Spinal cord (tissue), 9 donors: ENCODE measurements at regions not wholly inside any gene's neighbourhood (a gene's known extent, or its start where the extent isn't known, plus 50 kb on each side); places are given as distances from the start of the nearest gene placed in this dataset.
A peak's percentile ranks its signal among the peaks of the same experiment; 100 is the strongest.

Experiments
- DNase-seq, 6 donors: peaks; one replicate each; pipeline versions ENCODE4 v3.0.0 to v3.0.0-alpha.2; 2013 to 2015; ENCODE audit warnings: low spot score in 6 of 6, low read depth in 4 of 6
- H3K27ac ChIP-seq: one replicate; pipeline ENCODE4 v1.5.1; 2013; ENCODE audit warnings: low read depth, low read length, control low read depth
- H3K27me3 ChIP-seq: one replicate; pipeline ENCODE4 v1.6.1; 2013; ENCODE audit warnings: low read length; ENCODE audit not compliant: control insufficient read depth, insufficient read depth
- H3K36me3 ChIP-seq: one replicate; pipeline ENCODE4 v1.6.1; 2013; ENCODE audit warnings: low read length; ENCODE audit not compliant: control insufficient read depth, insufficient read depth
- H3K4me1 ChIP-seq: one replicate; pipeline ENCODE4 v1.6.1; 2013; ENCODE audit warnings: low read length; ENCODE audit not compliant: control insufficient read depth, insufficient read depth
- H3K4me3 ChIP-seq: one replicate; pipeline ENCODE4 v1.5.1; 2013; ENCODE audit warnings: low read depth, low read length, control low read depth
- H3K9me3 ChIP-seq: one replicate; pipeline ENCODE4 v1.6.1; 2013; ENCODE audit warnings: low read length; ENCODE audit not compliant: control insufficient read depth, insufficient read depth
- WGBS: methylation state at CpG from one replicate; pipeline ENCODE4 v1.1.5; 2013; ENCODE audit warnings: missing lambda C conversion rate; ENCODE audit not compliant: insufficient coverage; 5-methylcytosine and 5-hydroxymethylcytosine counted together
- donor health status: healthy.

GRCh38 chr2:200013906-200014305 is 58.5 kb downstream of the MAIP1 start:
- H3K27me3 ChIP-seq, result no peaks in the 10 kb centered on the region
- no CpG with 5 or more reads among the region's 3 CpGs for WGBS
- peak in 1 of 6 donors; percentile 36 for DNase-seq

GRCh38 chr2:200021449-200022114 is 66.2 kb downstream of the MAIP1 start:
- H3K27ac ChIP-seq, result no peak overlapping the region
- H3K27me3 ChIP-seq, result no peaks in the 10 kb centered on the region
- WGBS, result 80% methylated on average over 2 of the region's 5 CpGs
- no peaks in the 10 kb centered on the region for H3K36me3 ChIP-seq
- no peaks in the 10 kb centered on the region for H3K9me3 ChIP-seq
- H3K4me1 ChIP-seq, result no peaks in the 10 kb centered on the region
- no peak for DNase-seq
- H3K4me3 ChIP-seq, result no peak overlapping the region

More at GRCh38 chr2:200013906-200014305, 58.5 kb downstream of the MAIP1 start:
- no peaks in the 10 kb centered on the region for H3K9me3 ChIP-seq
- no peak overlapping the region for H3K4me3 ChIP-seq
- no peaks in the 10 kb centered on the region for H3K36me3 ChIP-seq
- no peaks in the 10 kb centered on the region for H3K4me1 ChIP-seq
- H3K27ac ChIP-seq, result no peak overlapping the region

DNA sequence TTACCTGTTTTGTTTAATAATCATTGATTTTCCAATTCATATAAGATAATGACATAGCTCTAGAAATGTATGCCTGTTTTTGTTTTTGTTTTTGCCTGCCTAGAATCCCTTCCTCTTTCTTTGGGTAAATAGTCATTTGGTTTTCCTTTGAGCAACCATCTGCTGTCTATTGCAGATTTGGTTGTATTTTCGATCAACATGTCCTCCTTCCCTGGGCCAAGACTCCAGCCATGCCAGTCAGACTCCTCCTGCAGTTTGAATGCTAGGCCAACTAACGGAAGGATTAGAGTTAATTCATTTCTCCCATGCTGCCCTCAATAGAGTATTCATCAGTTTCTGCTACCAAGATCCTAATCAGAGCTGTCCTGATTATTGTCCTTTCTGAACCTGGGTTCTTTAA is 67.1 kb downstream of the MAIP1 start:
- no peak overlapping the region for H3K4me3 ChIP-seq
- DNase-seq, result no peak

GRCh38 chr2:200023570-200023969 is 68.2 kb downstream of the MAIP1 start:
- H3K36me3 ChIP-seq, result no peaks in the 10 kb centered on the region
- WGBS, result no CpG with 5 or more reads among the region's 1 CpG
- no peaks in the 10 kb centered on the region for H3K4me1 ChIP-seq
- no peak for DNase-seq
- no peak overlapping the region for H3K4me3 ChIP-seq
- H3K27ac ChIP-seq, result no peak overlapping the region
- H3K9me3 ChIP-seq, result no peaks in the 10 kb centered on the region
- H3K27me3 ChIP-seq, result no peaks in the 10 kb centered on the region

More for the DNA sequence above, 67.1 kb downstream of the MAIP1 start:
- Histone ChIP-seq H3K36me3 (no peaks in the 10 kb centered on the region), H3K27ac (no peak overlapping the region), H3K9me3 (no peaks in the 10 kb centered on the region), H3K4me1 (no peaks in the 10 kb centered on the region), H3K27me3 (no peaks in the 10 kb centered on the region)
- WGBS, result 61% methylated on average over 2 of the region's 2 CpGs

DNA sequence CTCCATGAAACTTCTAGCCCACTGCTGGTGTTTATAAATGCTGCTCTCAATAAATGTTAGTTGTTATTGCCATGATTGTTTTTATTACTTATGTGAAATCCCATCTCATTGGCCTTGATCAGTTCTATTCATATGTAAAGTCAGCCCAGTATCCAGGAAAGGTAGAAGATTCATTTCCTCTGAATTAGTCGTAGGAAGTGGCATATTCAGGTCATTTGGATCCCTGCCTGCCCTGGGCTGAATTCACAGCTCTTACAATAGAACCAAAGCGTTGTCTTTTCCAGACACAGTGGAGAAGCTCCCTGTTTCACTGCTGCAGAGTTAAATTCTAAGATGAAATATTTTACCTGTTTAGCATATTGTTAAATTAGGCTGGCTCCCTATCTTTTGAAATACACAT is 70.3 kb downstream of the MAIP1 start:
- H3K4me1 ChIP-seq, result no peaks in the 10 kb centered on the region
- DNase-seq, result peak in 1 of 6 donors; percentile 44
- H3K36me3 ChIP-seq, result no peaks in the 10 kb centered on the region
- H3K27ac ChIP-seq, result no peak overlapping the region
- H3K9me3 ChIP-seq, result no peaks in the 10 kb centered on the region
- no peak overlapping the region for H3K4me3 ChIP-seq
- WGBS, result no CpG with 5 or more reads among the region's 2 CpGs
- no peaks in the 10 kb centered on the region for H3K27me3 ChIP-seq

DNA sequence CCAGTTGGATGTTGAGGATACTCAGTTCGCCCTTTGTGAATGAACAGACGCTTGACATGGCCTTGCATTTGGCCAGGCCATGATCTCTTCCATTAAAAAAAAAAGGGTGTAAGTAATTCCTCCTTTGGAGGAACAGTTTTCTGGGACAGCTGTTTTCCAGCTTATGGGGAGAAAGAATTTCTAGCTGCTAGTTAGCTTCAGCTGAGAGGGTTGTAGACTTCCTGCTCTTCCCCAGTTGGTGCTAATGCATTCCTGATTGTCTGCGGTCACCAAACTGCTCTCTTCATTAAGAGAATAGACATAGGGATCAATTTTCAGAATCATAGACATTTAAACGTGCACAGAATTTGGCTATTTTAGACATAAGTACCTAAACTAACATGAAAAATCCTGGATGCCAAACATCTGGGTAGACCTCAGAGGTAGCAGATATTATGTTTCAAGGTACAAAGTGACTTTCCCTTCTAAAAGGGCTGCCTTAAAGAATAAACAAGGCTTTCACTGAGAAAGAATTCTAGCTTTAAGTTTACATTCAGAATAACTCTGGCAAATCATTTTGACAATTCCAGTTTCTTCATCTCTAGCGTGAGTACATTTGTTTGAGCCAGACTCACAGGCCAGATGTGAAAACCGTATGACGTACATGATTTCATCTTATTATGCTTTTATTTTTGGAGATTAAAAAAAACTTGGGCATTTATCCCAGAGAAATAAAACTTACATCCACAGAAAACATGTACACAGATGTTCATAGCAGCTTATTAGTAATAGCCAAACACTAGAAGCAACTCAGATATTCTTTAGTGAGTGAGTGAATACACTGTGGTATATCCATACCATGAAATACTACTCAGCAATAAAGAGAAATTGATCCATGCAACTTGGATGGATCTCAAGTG is 71.2 kb downstream of the MAIP1 start:
- WGBS, result 100% methylated on average over 3 of the region's 7 CpGs
- Histone ChIP-seq H3K4me3 (no peak overlapping the region), H3K27me3 (no peaks in the 10 kb centered on the region), H3K4me1 (no peaks in the 10 kb centered on the region), H3K27ac (no peak overlapping the region), H3K9me3 (no peaks in the 10 kb centered on the region), H3K36me3 (no peaks in the 10 kb centered on the region)
- no peak for DNase-seq

GRCh38 chr2:200028998-200029397 is 73.6 kb downstream of the MAIP1 start:
- no peaks in the 10 kb centered on the region for H3K27me3 ChIP-seq
- no peak for DNase-seq
- no CpG with 5 or more reads among the region's 1 CpG for WGBS
- no peak overlapping the region for H3K27ac ChIP-seq
- no peaks in the 10 kb centered on the region for H3K9me3 ChIP-seq
- no peaks in the 10 kb centered on the region for H3K36me3 ChIP-seq
- no peaks in the 10 kb centered on the region for H3K4me1 ChIP-seq
- H3K4me3 ChIP-seq, result no peak overlapping the region

GRCh38 chr2:200032895-200033294 is 77.5 kb downstream of the MAIP1 start:
- no CpG with 5 or more reads among the region's 1 CpG for WGBS
- no peaks in the 10 kb centered on the region for H3K36me3 ChIP-seq
- H3K9me3 ChIP-seq, result peaks cover 1% of the 10 kb centered on the region
- no peaks in the 10 kb centered on the region for H3K27me3 ChIP-seq
- H3K27ac ChIP-seq, result no peak overlapping the region
- DNase-seq, result no peak
- no peak overlapping the region for H3K4me3 ChIP-seq
- H3K4me1 ChIP-seq, result no peaks in the 10 kb centered on the region

GRCh38 chr2:200033929-200034328 is 78.5 kb downstream of the MAIP1 start:
- Histone ChIP-seq H3K4me1 (no peaks in the 10 kb centered on the region), H3K27ac (no peak overlapping the region), H3K4me3 (no peak overlapping the region), H3K36me3 (no peaks in the 10 kb centered on the region), H3K27me3 (no peaks in the 10 kb centered on the region), H3K9me3 (peaks cover 1% of the 10 kb centered on the region)
- WGBS, result 42% methylated on average over 3 of the region's 3 CpGs
- DNase-seq, result no peak

- Histone ChIP-seq H3K36me3 (no peaks in the 10 kb centered on the region), H3K4me3 (no peak overlapping the region), H3K9me3 (peaks cover 1% of the 10 kb centered on the region), H3K4me1 (no peaks in the 10 kb centered on the region), H3K27ac (no peak overlapping the region), H3K27me3 (no peaks in the 10 kb centered on the region)
- no peak for DNase-seq
Observed at GRCh38 chr2:200034816-200035215, 79.4 kb downstream of the MAIP1 start.
